ENCODE measurements at regions not wholly inside any gene's neighbourhood (a gene's known extent, or its start where the extent isn't known, plus 50 kb on each side); places are given as distances from the start of the nearest gene placed in this dataset.

GRCh38 chr2:18644115-18644462 lies 54.7 kb upstream of the NT5C1B start:
- TF ChIP-seq CTCF (IDR thresholded peaks at IDR 0.05; ENCODE audit: low read depth, low read length): no peak
- ChIA-PET POLR2A (no interaction called here), CTCF (no interaction called here)
- no peaks in the 10 kb centered on the region for H3K9me3 ChIP-seq (ENCODE audit: control insufficient read depth, insufficient read depth, low read length)
- DNase-seq (ENCODE audit: low read depth, low spot score): no peak
- no peaks in the 10 kb centered on the region for H3K27me3 ChIP-seq (ENCODE audit: control insufficient read depth, insufficient read depth, low read length)
- H3K4me3 ChIP-seq (ENCODE audit: low read depth, low read length): no peak overlapping the region
- H3K27ac ChIP-seq (ENCODE audit: low read depth, low read length): no peak overlapping the region

- Histone ChIP-seq H3K27me3 (ENCODE audit: control insufficient read depth, insufficient read depth, low read length) (no peaks in the 10 kb centered on the region), H3K27ac (ENCODE audit: low read depth, low read length) (no peak overlapping the region), H3K9me3 (ENCODE audit: control insufficient read depth, insufficient read depth, low read length) (no peaks in the 10 kb centered on the region), H3K4me3 (ENCODE audit: low read depth, low read length) (no peak overlapping the region)
- TF ChIP-seq CTCF (IDR thresholded peaks at IDR 0.05; ENCODE audit: low read depth, low read length): no peak
- DNase-seq (ENCODE audit: low read depth, low spot score): no peak
- ChIA-PET POLR2A (no interaction called here), CTCF (no interaction called here)
These were observed 54.2 kb upstream of the NT5C1B start for GRCh38 chr2:18643326-18644114.

- POLR2A ChIA-PET: no interaction called here
- TF ChIP-seq CTCF (IDR thresholded peaks at IDR 0.05; ENCODE audit: low read depth, low read length): no peak
These were observed 52.5 kb upstream of the NT5C1B start for GRCh38 chr2:18641823-18642222.

GRCh38 chr2:18639756-18640453 lies 50.5 kb upstream of the NT5C1B start:
- H3K4me3 ChIP-seq (ENCODE audit: low read depth, low read length): no peak overlapping the region
- no peak for TF ChIP-seq CTCF (IDR thresholded peaks at IDR 0.05; ENCODE audit: low read depth, low read length)
- H3K9me3 ChIP-seq (ENCODE audit: control insufficient read depth, insufficient read depth, low read length): no peaks in the 10 kb centered on the region
- H3K27me3 ChIP-seq (ENCODE audit: control insufficient read depth, insufficient read depth, low read length): no peaks in the 10 kb centered on the region
- no peak for DNase-seq (ENCODE audit: low read depth, low spot score)
- no peak overlapping the region for H3K27ac ChIP-seq (ENCODE audit: low read depth, low read length)
- POLR2A ChIA-PET: no interaction called here
- CTCF ChIA-PET: no interaction called here

More at GRCh38 chr2:18641823-18642222, 52.5 kb upstream of the NT5C1B start:
- Histone ChIP-seq H3K9me3 (ENCODE audit: control insufficient read depth, insufficient read depth, low read length) (no peaks in the 10 kb centered on the region), H3K27ac (ENCODE audit: low read depth, low read length) (no peak overlapping the region), H3K27me3 (ENCODE audit: control insufficient read depth, insufficient read depth, low read length) (no peaks in the 10 kb centered on the region), H3K4me3 (ENCODE audit: low read depth, low read length) (no peak overlapping the region)
- CTCF ChIA-PET: no interaction called here
- DNase-seq (ENCODE audit: low read depth, low spot score): no peak
